ENCODE measurements at regions not wholly inside any gene's neighbourhood (a gene's known extent, or its start where the extent isn't known, plus 50 kb on each side); places are given as distances from the start of the nearest gene placed in this dataset.
"Not testable (repeated sequence)": the region's sequence is repeated elsewhere in the genome, so short reads cannot be mapped to it uniquely, and the experiment has no call there.

- no peak for ATAC-seq
- TF ChIP-seq CSDC2 (CRISPR knock-in tag; IDR thresholded peaks at IDR 0.05) (no peak), ESRRG (CRISPR knock-in tag; IDR thresholded peaks at IDR 0.05) (no peak), ARNTL (CRISPR knock-in tag; IDR thresholded peaks at IDR 0.05; ENCODE audit: borderline replicate concordance, low read depth) (no peak), BACH2 (CRISPR knock-in tag; IDR thresholded peaks at IDR 0.05; ENCODE audit: borderline replicate concordance) (no peak), CREB5 (CRISPR knock-in tag; IDR thresholded peaks at IDR 0.05; ENCODE audit: low read depth) (no peak), OSR1 (CRISPR knock-in tag; IDR thresholded peaks at IDR 0.05) (no peak)
These were observed 113.4 kb downstream of the ZNF664 start for GRCh38 chr12:124086299-124086898.

- TF ChIP-seq TCF4 (CRISPR knock-in tag; IDR thresholded peaks at IDR 0.05; ENCODE audit: borderline replicate concordance) (peak; percentile 71), TSHZ2 (CRISPR knock-in tag; IDR thresholded peaks at IDR 0.05) (no peak)
- no peak; the same call in 2 of the 3 replicates for ATAC-seq
These were observed 114.4 kb downstream of the ZNF664 start for GRCh38 chr12:124087266-124088051.

- TF ChIP-seq RARB (CRISPR knock-in tag; IDR thresholded peaks at IDR 0.05): no peak
- no peak for TF ChIP-seq CREB5 (CRISPR knock-in tag; IDR thresholded peaks at IDR 0.05; ENCODE audit: low read depth)
- no peak for TF ChIP-seq POU6F1 (CRISPR knock-in tag; IDR thresholded peaks at IDR 0.05; ENCODE audit: borderline replicate concordance, low read depth)
- TF ChIP-seq ARNTL (CRISPR knock-in tag; IDR thresholded peaks at IDR 0.05; ENCODE audit: borderline replicate concordance, low read depth): no peak
- no peak for TF ChIP-seq ZFP3 (CRISPR knock-in tag; IDR thresholded peaks at IDR 0.05)
- TF ChIP-seq BACH2 (CRISPR knock-in tag; IDR thresholded peaks at IDR 0.05; ENCODE audit: borderline replicate concordance): no peak
- TF ChIP-seq SNAI2 (CRISPR knock-in tag; IDR thresholded peaks at IDR 0.05): no peak
- no peak for TF ChIP-seq ESRRG (CRISPR knock-in tag; IDR thresholded peaks at IDR 0.05)
- TF ChIP-seq ZFP30 (CRISPR knock-in tag; IDR thresholded peaks at IDR 0.05): no peak
- TF ChIP-seq ZC3H10 (CRISPR knock-in tag; IDR thresholded peaks at IDR 0.05): no peak
- TF ChIP-seq ISL1 (CRISPR knock-in tag; IDR thresholded peaks at IDR 0.05): no peak
- no peak for TF ChIP-seq CSRNP3 (CRISPR knock-in tag; IDR thresholded peaks at IDR 0.05)
- no peak for TF ChIP-seq TOX (CRISPR knock-in tag; IDR thresholded peaks at IDR 0.05; ENCODE audit: borderline replicate concordance)
- no peak for TF ChIP-seq TCF4 (CRISPR knock-in tag; IDR thresholded peaks at IDR 0.05; ENCODE audit: borderline replicate concordance)
- no peak for TF ChIP-seq PATZ1 (CRISPR knock-in tag; IDR thresholded peaks at IDR 0.05; ENCODE audit: borderline replicate concordance)
- no peak for TF ChIP-seq TSHZ2 (CRISPR knock-in tag; IDR thresholded peaks at IDR 0.05)
- ATAC-seq: no peak
These were observed 115.3 kb downstream of the ZNF664 start for GRCh38 chr12:124088217-124088907.

- not testable (repeated sequence) for ATAC-seq
These were observed 116.3 kb downstream of the ZNF664 start for GRCh38 chr12:124089181-124089914.

Data from SK-N-SH treated with all-trans-retinoic acid at 6 μM for 48 hours (cell line).